ENCODE measurements at regions not wholly inside any gene's neighbourhood (a gene's known extent, or its start where the extent isn't known, plus 50 kb on each side); places are given as distances from the start of the nearest gene placed in this dataset.

- TF ChIP-seq ETV6 (conservative IDR thresholded peaks at IDR 0.05 in 1 of 2, IDR thresholded peaks at IDR 0.05 in 1 of 2; ENCODE audit: borderline replicate concordance in 1 of 2, low read depth in 1 of 2) (no peak), EGR1 (IDR thresholded peaks at IDR 0.05; ENCODE audit: borderline replicate concordance in 1 of 2, low read depth in 2 of 2, low read length in 2 of 2) (no peak), SIX5 (IDR thresholded peaks at IDR 0.05; ENCODE audit: low read depth, low read length, severe bottlenecking) (no peak)
Observed at GRCh38 chr5:167853421-167853820, 438.0 kb upstream of the WWC1 start (continued).

- POLR2A ChIA-PET: interaction anchor here (0.6 kb wide), 1 partner anchor 1690 kb away, joined by 3 read pairs; no protein-coding TSS in a partner anchor
- H4K20me1 ChIP-seq (ENCODE audit: control insufficient read depth, insufficient read depth): no peaks in the 10 kb centered on the region
- in situ Hi-C loops (cut with MboI): no loop called here
- no peaks in the 10 kb centered on the region for H3K4me1 ChIP-seq (ENCODE audit: control insufficient read depth, insufficient read depth, low read length)
- CTCF ChIA-PET: interaction anchor here (1.8 kb wide), 1 partner anchor 191 kb away, joined by 3 read pairs; no protein-coding TSS in a partner anchor
- BruUV-seq (replicated peaks): no TSS peak
- no peak overlapping the region for H2AFZ ChIP-seq (ENCODE audit: control insufficient read depth, low read depth, low read length)
- no peak overlapping the region for H3K27ac ChIP-seq (ENCODE audit: control insufficient read depth, insufficient read depth)
- no peaks in the 10 kb centered on the region for H3K79me2 ChIP-seq (ENCODE audit: control insufficient read depth, insufficient read depth, low read length)
- FAIRE-seq (no peak), DNase-seq (ENCODE audit: low read depth, low spot score) (no peak), ATAC-seq (no peak)
- SMC1A ChIA-PET (ENCODE audit: uncharacterized antibody, unreplicated experiment): no interaction called here
- H3K4me3 ChIP-seq: no peak overlapping the region
- no peaks in the 10 kb centered on the region for H3K9me3 ChIP-seq (replicated peaks; ENCODE audit: control insufficient read depth, insufficient read depth, low read length)
- TF ChIP-seq CREB1 (IDR thresholded peaks at IDR 0.05; ENCODE audit: low read depth): no peak
- TF ChIP-seq SKIL (IDR thresholded peaks at IDR 0.05; ENCODE audit: low read depth, poor library complexity, severe bottlenecking): no peak
- TF ChIP-seq RAD51 (IDR thresholded peaks at IDR 0.05): no peak
- TF ChIP-seq SMC3 (IDR thresholded peaks at IDR 0.05; ENCODE audit: borderline replicate concordance, low read length): no peak
- H3K36me3 ChIP-seq (ENCODE audit: control insufficient read depth in 2 of 2, insufficient read depth in 2 of 2, low read length in 1 of 2): no peaks in the 10 kb centered on the region
- intact Hi-C loops (cut with micrococcal nuclease; ENCODE audit: unreplicated experiment): no loop called here
- no peak overlapping the region for H3K4me2 ChIP-seq (ENCODE audit: control insufficient read depth, insufficient read depth)
- H3K27me3 ChIP-seq (replicated peaks in 1 of 2; ENCODE audit: control insufficient read depth in 2 of 2, insufficient read depth in 2 of 2, low read length in 1 of 2): no peaks in the 10 kb centered on the region
- H3K9ac ChIP-seq (ENCODE audit: control insufficient read depth, insufficient read depth, low read length): no peak overlapping the region
- RAD21 ChIA-PET (ENCODE audit: unreplicated experiment): no interaction called here
- 0% methylated on average over 3 of the region's 3 CpGs for WGBS (ENCODE audit: insufficient coverage, insufficient replicate concordance, low lambda C conversion rate, missing lambda C conversion rate)
Observed at GRCh38 chr5:167855818-167856217, 435.6 kb upstream of the WWC1 start.

Measured in GM12878 (cell line).